Ovary (tissue), 7 donors: ENCODE measurements at regions not wholly inside any gene's neighbourhood (a gene's known extent, or its start where the extent isn't known, plus 50 kb on each side); places are given as distances from the start of the nearest gene placed in this dataset.

Experiments used
- DNase-seq, 5 donors: peaks; one replicate each; pipeline ENCODE4 v3.0.0-alpha.2; 2019 to 2020
- H3K27ac ChIP-seq, 2 donors: fragments of 200-600 bp; one replicate each; pipeline versions ENCODE4 v1.5.1 to v1.8.0; 2019 to 2022
- H3K27me3 ChIP-seq: fragments of 200-600 bp; one replicate; pipeline ENCODE4 v1.8.0; 2022
- H3K36me3 ChIP-seq: fragments of 200-600 bp; sonication (generic); one replicate; pipeline ENCODE4 v1.5.1; 2019
- H3K4me1 ChIP-seq: one replicate; pipeline ENCODE4 v1.8.1; 2013; ENCODE audit warnings: mild to moderate bottlenecking, moderate library complexity; ENCODE audit not compliant: insufficient read depth
- H3K4me3 ChIP-seq: fragments of 200-600 bp; sonication (generic); one replicate; pipeline ENCODE4 v1.5.1; 2017
- H3K9me3 ChIP-seq, 2 donors: fragments of 200-600 bp in 1 of 2; sonication (generic) in 1 of 2; one replicate each; pipeline versions ENCODE4 v1.5.1 to v1.8.1; 2013 to 2019; ENCODE audit warnings: mild to moderate bottlenecking in 1 of 2, moderate library complexity in 1 of 2
- EP300 ChIP-seq: sonication (generic); formaldehyde crosslinking; IDR thresholded peaks from one replicate; pipeline ENCODE4 v1.6.1; 2017; ENCODE audit warnings: antibody characterized with exemption
- POLR2A ChIP-seq: fragments of 450-650 bp; IDR thresholded peaks from one replicate; pipeline ENCODE4 v1.6.1; 2017; ENCODE audit warnings: antibody characterized with exemption, mild to moderate bottlenecking, moderate library complexity
- WGBS, 3 donors: extraction: QIAGEN DNeasy Blood & Tissue Kit in 1 of 3; methylation state at CpG; one replicate each; pipeline versions ENCODE4 v1.1.5 to v1.1.7; 2013 to 2017; 5-methylcytosine and 5-hydroxymethylcytosine counted together
- intact Hi-C, 4 donors: fragments of 100-400 bp; cut with DNase I; formaldehyde crosslinking; loops; one replicate each; pipeline versions ENCODE4 v1.11.0 to v1.15.1; 2022 to 2023
- TF ChIP-seq, protein P1 (sequence below), 3 donors: fragments of 450-650 bp in 2 of 3; fragments of 200-600 bp in 1 of 3; IDR thresholded peaks; one replicate each; pipeline versions ENCODE4 v1.5.1 to v1.8.0; 2016 to 2022; ENCODE audit warnings: antibody characterized with exemption in 3 of 3, mild to moderate bottlenecking in 1 of 3
- donor health status: DM: no; HTN: no; CAD: no; lungs with moderate emphysema.
- donor health status: DM: no; HTN: no; CAD: no.
- donor health status: Bipolar disorder and iron deficiency.
- donor health status: DM: no; HTN: no; CAD: no.
- donor health status: DM: yes; HTN: yes; CAD: no.

DNA sequence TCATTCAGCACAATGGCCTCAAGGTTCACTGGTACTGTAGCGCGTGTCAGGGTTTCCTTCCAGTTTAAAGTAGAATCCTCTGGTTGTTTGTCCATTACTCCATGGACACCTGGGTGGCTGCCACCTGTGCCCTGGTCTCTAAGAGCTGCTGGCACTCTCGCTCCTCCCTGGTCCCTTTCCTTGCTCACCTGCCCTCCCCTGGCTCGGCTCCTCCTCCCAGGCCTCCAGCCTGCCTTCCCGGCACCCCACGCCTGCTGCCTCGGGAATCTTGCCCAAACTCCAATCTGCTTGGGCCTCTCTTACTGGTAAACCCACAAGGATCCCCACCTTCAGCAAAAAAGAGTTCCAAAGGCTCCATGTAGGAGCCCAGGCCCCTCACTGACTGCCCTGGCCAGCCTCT, 154.4 kb upstream of the DIO3 start:
- no peak for DNase-seq
- Histone ChIP-seq H3K4me3 (no peak overlapping the region), H3K27ac (no peak overlapping the region), H3K36me3 (no peaks in the 10 kb centered on the region), H3K4me1 (peaks cover 38% of the 10 kb centered on the region), H3K9me3 (no peaks in the 10 kb centered on the region), H3K27me3 (no peaks in the 10 kb centered on the region)
- intact Hi-C loops: no loop called here
- WGBS, 3 donors: 89 to 94% (median 93%) methylated on average over 7 of the region's 7 CpGs
- TF ChIP-seq POLR2A (no peak), EP300 (no peak)
- TF ChIP-seq, protein P1, sequence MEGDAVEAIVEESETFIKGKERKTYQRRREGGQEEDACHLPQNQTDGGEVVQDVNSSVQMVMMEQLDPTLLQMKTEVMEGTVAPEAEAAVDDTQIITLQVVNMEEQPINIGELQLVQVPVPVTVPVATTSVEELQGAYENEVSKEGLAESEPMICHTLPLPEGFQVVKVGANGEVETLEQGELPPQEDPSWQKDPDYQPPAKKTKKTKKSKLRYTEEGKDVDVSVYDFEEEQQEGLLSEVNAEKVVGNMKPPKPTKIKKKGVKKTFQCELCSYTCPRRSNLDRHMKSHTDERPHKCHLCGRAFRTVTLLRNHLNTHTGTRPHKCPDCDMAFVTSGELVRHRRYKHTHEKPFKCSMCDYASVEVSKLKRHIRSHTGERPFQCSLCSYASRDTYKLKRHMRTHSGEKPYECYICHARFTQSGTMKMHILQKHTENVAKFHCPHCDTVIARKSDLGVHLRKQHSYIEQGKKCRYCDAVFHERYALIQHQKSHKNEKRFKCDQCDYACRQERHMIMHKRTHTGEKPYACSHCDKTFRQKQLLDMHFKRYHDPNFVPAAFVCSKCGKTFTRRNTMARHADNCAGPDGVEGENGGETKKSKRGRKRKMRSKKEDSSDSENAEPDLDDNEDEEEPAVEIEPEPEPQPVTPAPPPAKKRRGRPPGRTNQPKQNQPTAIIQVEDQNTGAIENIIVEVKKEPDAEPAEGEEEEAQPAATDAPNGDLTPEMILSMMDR (IDR thresholded peaks at IDR 0.05): no peak

DNA sequence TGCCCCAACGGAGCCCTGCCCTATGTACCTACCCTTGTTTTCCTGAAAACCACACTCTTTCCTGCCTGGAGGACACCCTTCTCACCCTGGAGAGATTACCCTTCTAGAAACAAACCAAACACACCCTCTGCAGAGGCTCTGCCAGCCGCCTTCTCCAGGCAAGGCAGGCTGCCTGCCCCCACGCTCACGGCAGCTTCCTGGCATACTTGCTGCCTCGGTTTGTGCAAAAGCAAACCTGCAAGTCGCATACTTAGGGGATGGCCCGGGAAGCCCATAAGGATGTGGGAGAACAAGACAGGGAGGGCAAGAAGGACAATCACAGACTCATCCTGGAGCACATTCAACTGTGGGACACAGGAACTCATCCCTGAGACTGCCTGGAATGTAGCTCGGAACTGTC, 154.0 kb upstream of the DIO3 start:
- H3K9me3 ChIP-seq: no peaks in the 10 kb centered on the region
- H3K4me1 ChIP-seq: peaks cover 40% of the 10 kb centered on the region
- no peaks in the 10 kb centered on the region for H3K36me3 ChIP-seq
- WGBS, 3 donors: 81 to 85% (median 81%) methylated on average over 8 of the region's 8 CpGs
- intact Hi-C loops: no loop called here
- no peaks in the 10 kb centered on the region for H3K27me3 ChIP-seq
- TF ChIP-seq, protein P1 (IDR thresholded peaks at IDR 0.05): no peak
- no peak for TF ChIP-seq POLR2A
- no peak overlapping the region for H3K4me3 ChIP-seq
- H3K27ac ChIP-seq: no peak overlapping the region
- no peak for DNase-seq

DNA sequence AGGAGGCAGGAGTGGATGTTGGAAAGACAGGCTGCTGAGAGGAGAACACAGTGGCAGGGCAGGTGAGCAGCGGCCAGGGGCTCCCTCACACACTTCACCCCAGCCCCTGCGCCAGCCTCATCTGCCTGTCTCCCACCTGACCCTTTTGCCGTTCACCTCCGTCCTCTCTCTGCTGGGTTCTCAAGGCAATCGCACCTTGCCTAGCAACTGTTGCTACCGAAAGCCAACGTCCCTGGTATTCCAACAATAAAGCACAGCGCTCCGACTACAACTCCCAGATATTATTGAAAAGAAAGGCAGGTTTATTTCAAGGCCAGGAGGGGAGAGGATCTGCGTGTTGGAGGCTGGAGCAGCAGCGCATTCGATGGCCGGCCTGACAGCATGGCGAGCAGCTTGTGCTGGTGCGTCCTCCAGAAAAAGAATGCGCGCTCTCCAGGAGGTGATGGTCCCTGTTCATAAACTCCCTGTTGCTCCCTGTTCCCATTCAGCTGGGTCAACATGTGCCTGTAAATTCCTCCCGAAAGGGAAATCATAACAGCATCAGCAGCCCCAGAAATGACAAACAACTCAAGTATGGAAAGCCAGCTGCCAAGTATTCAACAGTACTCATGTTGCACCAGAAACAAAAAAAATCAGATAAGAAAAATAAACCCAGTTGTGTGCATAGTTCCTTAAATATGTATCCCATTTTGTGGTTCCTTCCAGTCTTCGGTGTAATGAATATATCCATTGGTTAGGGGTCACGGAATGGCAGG, 153.0 kb upstream of the DIO3 start:
- peaks cover 38% of the 10 kb centered on the region for H3K4me1 ChIP-seq
- TF ChIP-seq EP300 (no peak), POLR2A (no peak)
- TF ChIP-seq, protein P1 (IDR thresholded peaks at IDR 0.05): no peak
- peak in 3 of 5 donors; percentile 37 to 59 (median 40) for DNase-seq
- intact Hi-C loops: no loop called here
- H3K27ac ChIP-seq: peak overlapping the region; percentile 30 to 39
- 39 to 59% (median 45%) methylated on average over 20 of the region's 20 CpGs for WGBS, 3 donors
- H3K36me3 ChIP-seq: no peaks in the 10 kb centered on the region
- no peaks in the 10 kb centered on the region for H3K9me3 ChIP-seq
- H3K4me3 ChIP-seq: no peak overlapping the region
- no peaks in the 10 kb centered on the region for H3K27me3 ChIP-seq

DNA sequence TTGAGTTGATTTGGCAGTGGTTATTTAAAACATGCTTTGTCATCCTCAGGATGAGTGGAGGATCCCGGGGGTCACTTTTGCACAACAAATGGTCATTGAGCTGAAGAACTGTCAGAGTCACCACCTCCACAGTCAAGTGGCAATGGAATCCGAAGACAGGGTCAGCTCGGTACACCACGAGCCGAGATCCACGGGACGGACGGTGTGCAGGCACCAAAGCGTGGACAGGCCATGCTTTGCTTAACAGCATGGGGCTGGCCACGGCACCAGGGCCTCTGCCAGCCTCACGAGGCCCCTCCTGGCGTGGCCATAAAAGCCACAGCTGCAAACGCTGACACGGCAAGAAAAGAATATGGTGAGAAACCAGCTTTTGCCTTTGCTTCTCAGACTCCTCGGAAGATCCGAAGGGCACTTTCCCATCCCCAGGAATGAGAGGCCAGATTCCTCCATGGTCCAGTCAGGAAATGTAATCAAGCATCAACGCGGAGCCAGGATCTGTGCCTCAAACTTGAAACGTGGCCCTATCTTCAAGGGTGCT, 152.2 kb upstream of the DIO3 start:
- TF ChIP-seq, protein P1 (IDR thresholded peaks at IDR 0.05): no peak
- TF ChIP-seq EP300 (no peak), POLR2A (no peak)
- intact Hi-C loops: no loop called here
- no peaks in the 10 kb centered on the region for H3K36me3 ChIP-seq
- DNase-seq: no peak
- H3K27ac ChIP-seq: no peak overlapping the region
- WGBS, 3 donors: 93 to 95% (median 95%) methylated on average over 19 of the region's 19 CpGs
- no peaks in the 10 kb centered on the region for H3K27me3 ChIP-seq
- H3K4me3 ChIP-seq: no peak overlapping the region
- peaks cover 38% of the 10 kb centered on the region for H3K4me1 ChIP-seq
- no peaks in the 10 kb centered on the region for H3K9me3 ChIP-seq
